BJ (cell line): ENCODE measurements at regions not wholly inside any gene's neighbourhood (a gene's known extent, or its start where the extent isn't known, plus 50 kb on each side); places are given as distances from the start of the nearest gene placed in this dataset.

Experiments used
- CTCF ChIA-PET: fragments of 350-600 bp; formaldehyde crosslinking; extraction: SDS; loops from one replicate; lab custom pipeline; 2021; ENCODE audit warnings: antibody characterized with exemption, inconsistent platforms; lab: Yijun Ruan, JAX
- POLR2A ChIA-PET: fragments of 300-600 bp; sonication (Branson Sonifier 250); formaldehyde crosslinking; extraction: SDS; loops from one replicate; lab custom pipeline; 2021; ENCODE audit warnings: antibody characterized with exemption; lab: Charles Lee
- DNase-seq: peaks from one replicate; pipeline ENCODE4 v3.0.0-alpha.2; 2011; ENCODE audit warnings: low read depth
- H3K27me3 ChIP-seq: 2 replicates; pipeline ENCODE4 v1.6.0; 2011; ENCODE audit warnings: low read length; ENCODE audit not compliant: control insufficient read depth, insufficient read depth
- H3K36me3 ChIP-seq: 2 replicates; pipeline ENCODE4 v1.5.1; 2011; ENCODE audit warnings: low read length; ENCODE audit not compliant: control insufficient read depth, insufficient read depth
- H3K4me3 ChIP-seq: 2 replicates; pipeline ENCODE4 v1.5.1; 2011; ENCODE audit warnings: low read depth, mild to moderate bottlenecking, control low read depth, low read length
- CTCF ChIP-seq: IDR thresholded peaks from 2 replicates; pipeline ENCODE4 v1.5.1; 2011; ENCODE audit warnings: low read depth, mild to moderate bottlenecking, control low read depth, inconsistent platforms, low read length, moderate library complexity; ENCODE audit not compliant: insufficient read depth

- no peak for TF ChIP-seq CTCF
- CTCF ChIA-PET: interaction anchor here (1.0 kb wide), 1 partner anchor 18 kb away, joined by 3 read pairs; no protein-coding TSS in a partner anchor
- POLR2A ChIA-PET: no interaction called here
- Histone ChIP-seq H3K4me3 (no peak overlapping the region), H3K27me3 (0 out of 2 replicates have a peak, but pooled peaks cover 2% of the 10 kb centered on the region), H3K36me3 (no peaks in the 10 kb centered on the region)
- no peak for DNase-seq
These were observed 140.0 kb downstream of the NSG2 start for GRCh38 chr5:174185506-174185905.

- no peaks in the 10 kb centered on the region for H3K36me3 ChIP-seq
- H3K4me3 ChIP-seq: no peak overlapping the region
- DNase-seq: no peak
- no peak for TF ChIP-seq CTCF
- CTCF ChIA-PET: interaction anchor here (1.0 kb wide), 1 partner anchor 19 kb away, joined by 3 read pairs; no protein-coding TSS in a partner anchor
- POLR2A ChIA-PET: no interaction called here
- 0 out of 2 replicates have a peak, but pooled peaks cover 2% of the 10 kb centered on the region for H3K27me3 ChIP-seq
These were observed 140.7 kb downstream of the NSG2 start for GRCh38 chr5:174186096-174186695.

- H3K4me3 ChIP-seq: no peak overlapping the region
- POLR2A ChIA-PET: no interaction called here
- no peak for DNase-seq
- H3K36me3 ChIP-seq: no peaks in the 10 kb centered on the region
- CTCF ChIA-PET: no interaction called here
- 0 out of 2 replicates have a peak, but pooled peaks cover 2% of the 10 kb centered on the region for H3K27me3 ChIP-seq
- no peak for TF ChIP-seq CTCF
These were observed 141.5 kb downstream of the NSG2 start for GRCh38 chr5:174187001-174187400.

- Histone ChIP-seq H3K4me3 (no peak overlapping the region), H3K36me3 (no peaks in the 10 kb centered on the region), H3K27me3 (0 out of 2 replicates have a peak, but pooled peaks cover 2% of the 10 kb centered on the region)
- no peak for DNase-seq
- ChIA-PET CTCF (no interaction called here), POLR2A (no interaction called here)
- no peak for TF ChIP-seq CTCF
These were observed 142.0 kb downstream of the NSG2 start for GRCh38 chr5:174187481-174187880.

- no peak for DNase-seq
- H3K4me3 ChIP-seq: no peak overlapping the region
- ChIA-PET CTCF (no interaction called here), POLR2A (no interaction called here)
- H3K27me3 ChIP-seq: 0 out of 2 replicates have a peak, but pooled peaks cover 2% of the 10 kb centered on the region
- no peak for TF ChIP-seq CTCF
- no peaks in the 10 kb centered on the region for H3K36me3 ChIP-seq
These were observed 142.8 kb downstream of the NSG2 start for GRCh38 chr5:174188295-174188694.
